ENCODE measurements at regions not wholly inside any gene's neighbourhood (a gene's known extent, or its start where the extent isn't known, plus 50 kb on each side); places are given as distances from the start of the nearest gene placed in this dataset.
A peak's percentile ranks its signal among the peaks of the same experiment; 100 is the strongest.

DNA sequence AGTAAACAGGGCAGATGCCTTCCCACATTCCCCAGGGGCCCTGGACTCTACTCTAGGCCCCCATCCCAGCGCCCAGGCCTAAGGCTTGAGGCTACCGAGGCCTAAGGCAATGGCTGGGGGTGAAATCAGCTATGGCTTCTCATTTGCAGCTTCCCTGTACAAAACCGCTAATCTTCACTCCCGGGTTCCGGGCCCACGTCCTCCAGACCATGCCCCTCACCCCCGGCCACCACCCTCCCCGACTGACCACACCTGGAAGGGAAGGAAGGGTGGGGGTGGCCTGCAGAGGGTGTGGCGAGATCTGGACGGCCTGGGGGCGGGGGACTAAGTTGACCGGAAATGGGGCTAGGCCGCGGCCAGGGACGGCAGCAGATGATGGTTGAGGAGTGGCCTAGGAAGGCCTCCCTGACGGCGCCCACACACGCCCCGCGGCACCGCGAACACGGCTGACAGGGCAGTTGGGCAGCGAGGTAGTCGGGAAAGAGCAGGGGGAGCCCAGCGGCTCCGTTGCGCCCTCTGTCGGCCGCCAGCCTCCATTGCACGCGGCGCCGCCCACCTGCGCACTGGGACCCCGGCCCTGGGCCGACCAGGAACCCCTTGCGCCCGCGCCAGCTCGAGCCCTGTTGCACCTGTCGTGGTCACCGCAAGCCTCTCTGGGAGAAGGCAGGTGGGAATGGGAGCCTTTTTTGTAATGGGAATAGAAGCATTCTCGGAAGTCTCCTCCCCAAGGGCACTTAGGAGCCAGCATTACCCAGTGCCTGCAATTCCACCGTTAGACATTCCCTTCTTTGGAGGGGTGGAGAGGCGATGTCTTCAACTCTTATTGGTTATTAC, 95.9 kb upstream of the CALM2 start:
- peaks cover 8% of the 10 kb centered on the region for H3K27me3 Mint-ChIP-seq (ENCODE audit: low read depth, poor library complexity)
- peak; percentile 76 for DNase-seq
- peak overlapping the region; percentile 38 for H3K4me3 Mint-ChIP-seq
- TF ChIP-seq CTCF (IDR thresholded peaks at IDR 0.05), result peak; percentile 98
- H3K9me3 Mint-ChIP-seq, result no peaks in the 10 kb centered on the region
- peaks cover 37% of the 10 kb centered on the region for H3K4me1 Mint-ChIP-seq
- no peaks in the 10 kb centered on the region for H3K36me3 Mint-ChIP-seq (ENCODE audit: low read depth)
- H3K27ac Mint-ChIP-seq, result no peak overlapping the region

GRCh38 chr2:47271054-47272000, 95.0 kb upstream of the CALM2 start:
- no peaks in the 10 kb centered on the region for H3K9me3 Mint-ChIP-seq
- no peak overlapping the region for H3K27ac Mint-ChIP-seq
- H3K4me3 Mint-ChIP-seq, result no peak overlapping the region

GRCh38 chr2:47270421-47270820, 94.1 kb upstream of the CALM2 start:
- no peak for DNase-seq
- H3K27ac Mint-ChIP-seq, result no peak overlapping the region

More at GRCh38 chr2:47271054-47272000, 95.0 kb upstream of the CALM2 start:
- TF ChIP-seq CTCF (IDR thresholded peaks at IDR 0.05), result no peak
- no peaks in the 10 kb centered on the region for H3K36me3 Mint-ChIP-seq (ENCODE audit: low read depth)
- peaks cover 8% of the 10 kb centered on the region for H3K27me3 Mint-ChIP-seq (ENCODE audit: low read depth, poor library complexity)
- no peak for DNase-seq
- H3K4me1 Mint-ChIP-seq, result peaks cover 45% of the 10 kb centered on the region

DNA sequence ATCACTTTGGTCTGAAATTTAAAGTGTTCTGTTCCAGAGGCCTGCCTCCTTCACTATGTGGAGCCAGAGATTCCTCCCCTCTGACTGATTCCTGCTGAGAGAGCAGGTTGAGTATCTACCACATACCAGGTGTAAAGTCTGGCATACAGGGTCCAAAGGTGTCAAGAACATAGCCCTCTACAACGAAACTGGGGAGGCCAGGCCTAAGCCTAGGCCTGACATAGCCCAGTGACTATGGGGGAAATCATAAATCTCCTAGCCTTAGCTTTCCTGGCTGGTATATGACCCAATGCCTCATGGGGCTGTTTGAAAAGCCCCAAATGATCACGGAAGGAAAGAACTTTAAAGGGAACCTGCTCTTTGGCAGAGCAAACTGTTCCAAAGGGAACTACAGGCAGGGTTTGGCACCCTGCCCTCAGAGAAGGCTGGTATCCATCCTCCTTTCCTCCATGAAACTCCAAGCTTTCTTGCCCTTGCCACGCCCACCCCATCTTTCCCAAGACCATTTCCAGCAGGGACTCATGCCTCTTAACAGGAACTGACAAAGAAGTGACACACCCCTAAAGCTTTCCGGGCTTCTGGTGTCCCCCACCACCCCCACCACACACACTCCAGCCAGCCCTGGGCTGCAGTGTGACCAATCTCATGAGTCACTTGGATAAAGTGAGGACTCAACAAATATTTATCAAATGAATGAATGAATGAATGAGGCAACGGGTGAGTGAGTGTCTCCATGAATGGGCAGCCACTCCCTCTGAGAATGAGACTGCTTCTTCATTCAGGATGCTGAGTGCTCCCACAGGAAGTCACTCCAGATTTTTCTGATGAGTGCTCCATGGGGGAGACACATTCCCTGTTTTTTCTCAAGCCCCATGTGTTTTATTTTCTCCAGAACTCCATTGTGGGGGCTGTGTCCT, 93.3 kb upstream of the CALM2 start:
- no peak for DNase-seq
- Mint-ChIP-seq H3K27ac (no peak overlapping the region), H3K4me3 (no peak overlapping the region), H3K36me3 (ENCODE audit: low read depth) (no peaks in the 10 kb centered on the region), H3K9me3 (no peaks in the 10 kb centered on the region), H3K4me1 (peaks cover 63% of the 10 kb centered on the region), H3K27me3 (ENCODE audit: low read depth, poor library complexity) (peaks cover 5% of the 10 kb centered on the region)
- no peak for TF ChIP-seq CTCF (IDR thresholded peaks at IDR 0.05)

More at GRCh38 chr2:47270421-47270820, 94.1 kb upstream of the CALM2 start:
- H3K4me3 Mint-ChIP-seq, result no peak overlapping the region
- no peak for TF ChIP-seq CTCF (IDR thresholded peaks at IDR 0.05)
- H3K4me1 Mint-ChIP-seq, result peaks cover 55% of the 10 kb centered on the region
- peaks cover 8% of the 10 kb centered on the region for H3K27me3 Mint-ChIP-seq (ENCODE audit: low read depth, poor library complexity)
- H3K36me3 Mint-ChIP-seq (ENCODE audit: low read depth), result no peaks in the 10 kb centered on the region
- H3K9me3 Mint-ChIP-seq, result no peaks in the 10 kb centered on the region

DNA sequence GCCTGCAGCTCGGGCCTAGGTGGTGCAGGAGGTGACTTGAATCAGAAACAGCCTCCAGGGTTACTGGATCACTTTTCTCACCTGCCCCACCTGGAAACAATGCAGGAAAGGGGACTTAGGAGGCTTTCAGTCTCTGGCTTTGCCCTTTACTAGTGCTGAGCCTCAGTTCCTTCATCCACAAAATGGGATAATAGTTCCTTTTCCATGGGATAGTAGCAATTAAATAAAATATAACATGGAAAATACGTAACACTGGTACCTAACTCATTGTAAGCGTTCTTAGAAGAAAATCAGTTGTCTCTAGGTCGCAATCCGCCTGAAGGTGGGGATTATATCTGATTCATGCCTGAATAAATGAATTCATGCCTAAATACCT, 91.4 kb upstream of the CALM2 start:
- Mint-ChIP-seq H3K4me1 (peaks cover 58% of the 10 kb centered on the region), H3K27ac (no peak overlapping the region), H3K4me3 (no peak overlapping the region), H3K27me3 (ENCODE audit: low read depth, poor library complexity) (no peaks in the 10 kb centered on the region), H3K36me3 (ENCODE audit: low read depth) (no peaks in the 10 kb centered on the region), H3K9me3 (no peaks in the 10 kb centered on the region)
- TF ChIP-seq CTCF (IDR thresholded peaks at IDR 0.05), result no peak
- no peak for DNase-seq

All from nephron progenitor cell (in vitro differentiated cells).